OCI-M1 (cell line): ENCODE measurements at regions not wholly inside any gene's neighbourhood (a gene's known extent, or its start where the extent isn't known, plus 50 kb on each side); places are given as distances from the start of the nearest gene placed in this dataset.

Source experiments
- DNase-seq: peaks from one replicate; lab custom pipeline; 2025; lab: John Stamatoyannopoulos, UW

- DNase-seq: no peak
Measured at GRCh38 chr9:129328355-129329042, 150.4 kb upstream of the IER5L start.

GRCh38 chr9:129327552-129328328 lies 149.7 kb upstream of the IER5L start:
- DNase-seq: no peak

- DNase-seq: no peak
Measured at GRCh38 chr9:129326061-129327005, 148.3 kb upstream of the IER5L start.

- no peak for DNase-seq
Measured at GRCh38 chr9:129324808-129325502, 146.9 kb upstream of the IER5L start.

- no peak for DNase-seq
Measured at GRCh38 chr9:129323999-129324553, 146.0 kb upstream of the IER5L start.

GRCh38 chr9:129323376-129323998 lies 145.4 kb upstream of the IER5L start:
- no peak for DNase-seq

GRCh38 chr9:129322641-129323375 lies 144.7 kb upstream of the IER5L start:
- no peak for DNase-seq

GRCh38 chr9:129322022-129322621 lies 144.1 kb upstream of the IER5L start:
- DNase-seq: no peak

- DNase-seq: no peak
Measured at GRCh38 chr9:129321286-129322021, 143.4 kb upstream of the IER5L start.

GRCh38 chr9:129320575-129321285 lies 142.7 kb upstream of the IER5L start:
- DNase-seq: peak; percentile 54

- no peak for DNase-seq
Measured at GRCh38 chr9:129319938-129320481, 141.9 kb upstream of the IER5L start.

GRCh38 chr9:129319076-129319937 lies 141.2 kb upstream of the IER5L start:
- no peak for DNase-seq

GRCh38 chr9:129318121-129319075 lies 140.3 kb upstream of the IER5L start:
- no peak for DNase-seq

GRCh38 chr9:129317179-129318011 lies 139.3 kb upstream of the IER5L start:
- peak; percentile 34 for DNase-seq
